GM12878 (cell line): ENCODE measurements at regions not wholly inside any gene's neighbourhood (a gene's known extent, or its start where the extent isn't known, plus 50 kb on each side); places are given as distances from the start of the nearest gene placed in this dataset.
A peak's percentile ranks its signal among the peaks of the same experiment; 100 is the strongest.

Source experiments
- ATAC-seq: fragments of 200-7000 bp; cut with Tn5 transposase; 3 replicates; pipeline ENCODE4 v1.9.1; 2020; ENCODE audit warnings: mild to moderate bottlenecking, moderate library complexity
- BruUV-seq: library from RNA; stranded (reverse); fragments of 400-500 nt; replicated peaks from 2 replicates; lab custom pipeline; 2021; lab: Mats Ljungman, UMichigan
- CTCF ChIA-PET: fragments of 300-600 bp; sonication (Branson Sonifier 250); formaldehyde crosslinking; extraction: SDS; loops from one replicate; lab custom pipeline; 2021; ENCODE audit warnings: inconsistent platforms; lab: Yijun Ruan, JAX
- POLR2A ChIA-PET: fragments of 350-600 bp; formaldehyde crosslinking; extraction: SDS; loops from one replicate; lab custom pipeline; 2021; ENCODE audit warnings: inconsistent platforms; lab: Charles Lee
- RAD21 ChIA-PET: fragments of 300-600 bp; sonication (Branson Sonifier 250); formaldehyde crosslinking; loops from one replicate; lab custom pipeline; 2023; ENCODE audit warnings: antibody characterized with exemption; ENCODE audit not compliant: unreplicated experiment; lab: Charles Lee
- SMC1A ChIA-PET: fragments of 300-600 bp; sonication (Branson Sonifier 250); formaldehyde crosslinking; loops from one replicate; lab custom pipeline; 2023; ENCODE audit not compliant: unreplicated experiment, uncharacterized antibody; lab: Charles Lee
- DNase-seq: peaks from one replicate; pipeline ENCODE4 v3.0.0-alpha.2; 2011; ENCODE audit warnings: low read depth, low spot score
- FAIRE-seq: peaks from 3 replicates; lab custom pipeline; 2011; peaks lifted over from hg19 to GRCh38; lab: Jason Lieb, UNC
- H2AFZ ChIP-seq: 2 replicates; pipeline ENCODE4 v1.6.0; 2011; ENCODE audit warnings: low read depth, low read length, control low read depth; ENCODE audit not compliant: control insufficient read depth
- H3K27ac ChIP-seq: 2 replicates; pipeline ENCODE4 v1.5.1; 2011; ENCODE audit warnings: control low read depth; ENCODE audit not compliant: control insufficient read depth, insufficient read depth
- H3K27me3 ChIP-seq, 2 experiments: replicated peaks in 1 of 2; 2 replicates each; pipeline versions ENCODE4 v1.6.0 to v1.6.1; 2011; ENCODE audit warnings: low read length in 1 of 2; ENCODE audit not compliant: control insufficient read depth in 2 of 2, insufficient read depth in 2 of 2
- H3K36me3 ChIP-seq, 2 experiments: 2 replicates each; pipeline ENCODE4 v1.5.1; 2011; ENCODE audit warnings: low read length in 1 of 2; ENCODE audit not compliant: control insufficient read depth in 2 of 2, insufficient read depth in 2 of 2
- H3K4me1 ChIP-seq: 2 replicates; pipeline ENCODE4 v1.6.1; 2011; ENCODE audit warnings: mild to moderate bottlenecking, low read length, moderate library complexity, mixed read lengths; ENCODE audit not compliant: control insufficient read depth, insufficient read depth
- H3K4me2 ChIP-seq: 2 replicates; pipeline ENCODE4 v1.6.0; 2011; ENCODE audit warnings: control low read depth; ENCODE audit not compliant: control insufficient read depth, insufficient read depth
- H3K4me3 ChIP-seq: fragments of 200-600 bp; sonication (generic); 2 replicates; pipeline ENCODE4 v1.5.1; 2016
- H3K79me2 ChIP-seq: 2 replicates; pipeline ENCODE4 v1.6.0; 2011; ENCODE audit warnings: low read length; ENCODE audit not compliant: control insufficient read depth, insufficient read depth
- H3K9ac ChIP-seq: 2 replicates; pipeline ENCODE4 v1.8.0; 2011; ENCODE audit warnings: low read length, control low read depth, mixed read lengths; ENCODE audit not compliant: control insufficient read depth, insufficient read depth
- H3K9me3 ChIP-seq: replicated peaks from 3 replicates; pipeline ENCODE4 v1.5.1; 2011; ENCODE audit warnings: mild to moderate bottlenecking, low read length; ENCODE audit not compliant: control insufficient read depth, insufficient read depth
- H4K20me1 ChIP-seq: 2 replicates; pipeline ENCODE4 v1.6.0; 2011; ENCODE audit not compliant: control insufficient read depth, insufficient read depth
- CBFB ChIP-seq: IDR thresholded peaks from 2 replicates; pipeline ENCODE4 v1.6.1; 2016; ENCODE audit warnings: antibody characterized with exemption, low read depth
- E2F8 ChIP-seq: fragments of 450-650 bp; IDR thresholded peaks from 2 replicates; pipeline ENCODE4 v1.6.1; 2018; ENCODE audit warnings: mild to moderate bottlenecking, low read depth, moderate library complexity; ENCODE audit not compliant: partially characterized antibody
- FOXM1 ChIP-seq: IDR thresholded peaks from 2 replicates; pipeline ENCODE4 v1.6.1; 2012; ENCODE audit warnings: low read depth, mild to moderate bottlenecking, inconsistent platforms, low read length, moderate library complexity
- JUND ChIP-seq: IDR thresholded peaks from 2 replicates; pipeline ENCODE4 v1.6.1; 2012; ENCODE audit warnings: low read depth, mild to moderate bottlenecking, low read length, improper control_type of control experiment, moderate library complexity
- NFXL1 ChIP-seq: fragments of 450-650 bp; IDR thresholded peaks from 2 replicates; pipeline ENCODE4 v1.6.1; 2017; ENCODE audit warnings: antibody characterized with exemption, mild to moderate bottlenecking, borderline replicate concordance
- NFYB ChIP-seq: IDR thresholded peaks from 2 replicates; pipeline ENCODE4 v1.6.1; 2011; ENCODE audit warnings: low read depth, mild to moderate bottlenecking, low read length, improper control_type of control experiment, moderate library complexity; ENCODE audit not compliant: insufficient read depth
- RAD51 ChIP-seq: fragments of 450-650 bp; IDR thresholded peaks from 2 replicates; pipeline ENCODE4 v1.6.1; 2016; ENCODE audit warnings: moderate library complexity, mild to moderate bottlenecking, inconsistent platforms
- RELA ChIP-seq: fragments of 450-650 bp; IDR thresholded peaks from 2 replicates; pipeline ENCODE4 v1.8.0; 2014; ENCODE audit warnings: borderline replicate concordance; ENCODE audit not compliant: partially characterized antibody
- RFX5 ChIP-seq: IDR thresholded peaks from 2 replicates; pipeline ENCODE4 v1.6.1; 2011; ENCODE audit warnings: low read depth, low read length, improper control_type of control experiment
- RUNX3 ChIP-seq: IDR thresholded peaks from 2 replicates; pipeline ENCODE4 v1.6.1; 2012; ENCODE audit warnings: low read length, inconsistent platforms
- SP1 ChIP-seq: IDR thresholded peaks from one replicate; pipeline ENCODE4 v1.6.1; 2011; ENCODE audit warnings: low read depth, low read length
- SRF ChIP-seq, 2 experiments: IDR thresholded peaks; 2 replicates each; pipeline ENCODE4 v1.6.1; 2011; ENCODE audit warnings: low read depth in 2 of 2, low read length in 2 of 2, mild to moderate bottlenecking in 1 of 2, moderate library complexity in 1 of 2
- STAT1 ChIP-seq: fragments of 450-650 bp; conservative IDR thresholded peaks from 2 replicates; pipeline ENCODE4 v1.6.1; 2014; ENCODE audit warnings: antibody characterized with exemption, mild to moderate bottlenecking
- TCF3 ChIP-seq: IDR thresholded peaks from 2 replicates; pipeline ENCODE4 v1.6.1; 2012; ENCODE audit warnings: low read depth, mild to moderate bottlenecking, low read length, borderline replicate concordance; ENCODE audit not compliant: insufficient read depth
- ZBTB33 ChIP-seq: fragments of 450-650 bp; IDR thresholded peaks from 2 replicates; pipeline ENCODE4 v1.6.1; 2017; ENCODE audit warnings: mild to moderate bottlenecking
- ZBTB40 ChIP-seq: fragments of 450-650 bp; IDR thresholded peaks from 2 replicates; pipeline ENCODE4 v1.6.1; 2016; ENCODE audit warnings: mild to moderate bottlenecking, moderate library complexity, borderline replicate concordance
- WGBS: methylation state at CpG from one replicate; pipeline ENCODE4 v1.1.6; 2016; ENCODE audit warnings: low lambda C conversion rate; ENCODE audit not compliant: insufficient replicate concordance, insufficient coverage; ENCODE audit errors: missing lambda C conversion rate; 5-methylcytosine and 5-hydroxymethylcytosine counted together
- in situ Hi-C: fragments of 300-500 bp; cut with MboI; formaldehyde crosslinking; loops from 9 replicates; pipeline ENCODE4 v1.14.3; 2018; ENCODE audit warnings: mixed read lengths
- intact Hi-C: fragments of 100-400 bp; cut with micrococcal nuclease; formaldehyde crosslinking; loops from one replicate; pipeline ENCODE4 v1.14.2; 2022; ENCODE audit not compliant: unreplicated experiment

DNA sequence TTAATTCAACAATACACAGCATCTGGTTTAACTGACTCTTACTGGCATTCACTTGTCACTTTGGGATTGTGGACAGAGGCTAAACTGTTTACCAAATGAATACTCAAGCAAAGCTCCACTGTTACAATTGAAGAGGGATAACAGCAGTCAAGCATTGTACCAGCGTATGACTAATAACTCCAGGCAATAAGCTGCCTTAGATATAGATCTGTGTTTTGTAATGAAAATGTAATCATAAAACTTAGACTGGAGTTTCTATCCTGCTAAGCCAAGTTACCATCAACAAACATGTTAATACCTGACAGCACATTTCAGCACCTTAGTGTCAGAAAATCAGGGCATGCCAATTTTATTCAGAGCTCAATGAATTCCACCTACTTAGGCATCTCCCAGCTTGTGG is 889.5 kb downstream of the EPHA4 start (continued):
- no peak for TF ChIP-seq ZBTB40
- no peak for TF ChIP-seq TCF3
- TF ChIP-seq NFYB, result no peak
- no peak for TF ChIP-seq RUNX3
- no peak for TF ChIP-seq NFXL1
- no peak for TF ChIP-seq SRF (IDR thresholded peaks at IDR 0.05; ENCODE audit: low read depth in 2 of 2, low read length in 2 of 2)
- no peak for TF ChIP-seq RELA
- TF ChIP-seq RFX5, result no peak
- no peak for TF ChIP-seq FOXM1
- no peak for TF ChIP-seq JUND
- TF ChIP-seq, all 136 proteins: peak for 0

DNA sequence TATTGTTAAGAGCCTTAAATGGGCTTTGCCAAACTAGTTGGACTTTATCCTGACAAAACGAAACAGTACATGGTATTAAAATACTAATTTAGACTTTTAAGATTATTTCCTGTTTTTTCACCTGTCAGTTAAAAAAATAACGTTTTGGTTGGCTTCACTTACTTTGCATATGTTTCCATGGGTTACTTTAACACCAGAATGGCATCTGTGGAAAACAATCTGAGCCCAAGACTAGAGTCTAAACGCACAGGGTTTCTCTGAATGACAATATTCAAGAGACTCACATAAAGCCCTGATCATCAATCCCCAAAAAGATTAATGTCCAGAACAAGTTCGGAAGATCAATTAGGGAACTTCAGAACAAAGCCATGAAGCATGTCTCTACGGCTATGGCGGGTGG is 888.0 kb downstream of the EPHA4 start:
- no peak overlapping the region for H3K9ac ChIP-seq
- under 1% methylated on average over 6 of the region's 6 CpGs for WGBS
- no peaks in the 10 kb centered on the region for H4K20me1 ChIP-seq
- 0 out of 3 replicates have a peak, but pooled peaks have one; percentile 16 for ATAC-seq
- in situ Hi-C loops, result loop anchor here (10.0 kb wide), 1 partner anchor 1281 kb away; no protein-coding TSS in a partner anchor
- H3K4me2 ChIP-seq, result no peak overlapping the region
- H3K36me3 ChIP-seq, result no peaks in the 10 kb centered on the region
- H2AFZ ChIP-seq, result no peak overlapping the region
- no peaks in the 10 kb centered on the region for H3K79me2 ChIP-seq
- no peak for DNase-seq
- no peaks in the 10 kb centered on the region for H3K4me1 ChIP-seq
- ChIA-PET CTCF (no interaction called here), POLR2A (no interaction called here), RAD21 (no interaction called here), SMC1A (no interaction called here)
- H3K9me3 ChIP-seq, result no peaks in the 10 kb centered on the region
- no peak overlapping the region for H3K4me3 ChIP-seq
- no TSS peak for BruUV-seq
- intact Hi-C loops, result loop anchor here (10.0 kb wide), 1 partner anchor 421 kb away; no protein-coding TSS in a partner anchor
- H3K27ac ChIP-seq, result no peak overlapping the region
- FAIRE-seq, result no peak
- no peaks in the 10 kb centered on the region for H3K27me3 ChIP-seq
- no peak for TF ChIP-seq SP1
- TF ChIP-seq STAT1, result no peak
- TF ChIP-seq SRF (IDR thresholded peaks at IDR 0.05; ENCODE audit: low read depth in 2 of 2, low read length in 2 of 2), result no peak
- no peak for TF ChIP-seq ZBTB33
- no peak for TF ChIP-seq CBFB
- no peak for TF ChIP-seq E2F8
- TF ChIP-seq RAD51, result no peak
